ENCODE measurements at regions not wholly inside any gene's neighbourhood (a gene's known extent, or its start where the extent isn't known, plus 50 kb on each side); places are given as distances from the start of the nearest gene placed in this dataset.

GRCh38 chr12:9372202-9372601 lies 164.0 kb upstream of the PZP start:
- TF ChIP-seq CTCF (IDR thresholded peaks at IDR 0.05; ENCODE audit: low read depth, low read length) = peak; percentile 30
- H3K4me3 ChIP-seq = no peak overlapping the region
- H3K4me1 ChIP-seq (ENCODE audit: low read depth) = no peaks in the 10 kb centered on the region
- no peak overlapping the region for H3K27ac ChIP-seq
- H3K27me3 ChIP-seq = no peaks in the 10 kb centered on the region
- DNase-seq (ENCODE audit: low read depth in 1 of 2, low spot score in 1 of 2) = peak in 1 of 2 donors; percentile 21
- H3K9me3 ChIP-seq (ENCODE audit: low read depth) = no peaks in the 10 kb centered on the region
- no peaks in the 10 kb centered on the region for H3K36me3 ChIP-seq

GRCh38 chr12:9367828-9368227 lies 159.6 kb upstream of the PZP start:
- Histone ChIP-seq H3K4me3 (no peak overlapping the region), H3K36me3 (no peaks in the 10 kb centered on the region), H3K4me1 (ENCODE audit: low read depth) (no peaks in the 10 kb centered on the region), H3K9me3 (ENCODE audit: low read depth) (no peaks in the 10 kb centered on the region), H3K27ac (no peak overlapping the region), H3K27me3 (no peaks in the 10 kb centered on the region)
- no peak for TF ChIP-seq CTCF (IDR thresholded peaks at IDR 0.05; ENCODE audit: low read depth, low read length)
- DNase-seq (ENCODE audit: low read depth in 1 of 2, low spot score in 1 of 2) = peak in 1 of 2 donors; percentile 39

- DNase-seq (ENCODE audit: low read depth in 1 of 2, low spot score in 1 of 2) = no peak
- Histone ChIP-seq H3K36me3 (no peaks in the 10 kb centered on the region), H3K9me3 (ENCODE audit: low read depth) (no peaks in the 10 kb centered on the region), H3K4me3 (no peak overlapping the region), H3K27me3 (no peaks in the 10 kb centered on the region), H3K27ac (no peak overlapping the region), H3K4me1 (ENCODE audit: low read depth) (no peaks in the 10 kb centered on the region)
- no peak for TF ChIP-seq CTCF (IDR thresholded peaks at IDR 0.05; ENCODE audit: low read depth, low read length)
Observed at GRCh38 chr12:9367201-9367600, 159.0 kb upstream of the PZP start.

- Histone ChIP-seq H3K27me3 (no peaks in the 10 kb centered on the region), H3K36me3 (no peaks in the 10 kb centered on the region), H3K9me3 (ENCODE audit: low read depth) (no peaks in the 10 kb centered on the region), H3K27ac (no peak overlapping the region), H3K4me1 (ENCODE audit: low read depth) (no peaks in the 10 kb centered on the region), H3K4me3 (no peak overlapping the region)
- TF ChIP-seq CTCF (IDR thresholded peaks at IDR 0.05; ENCODE audit: low read depth, low read length) = no peak
- peak in 1 of 2 donors; percentile 37 for DNase-seq (ENCODE audit: low read depth in 1 of 2, low spot score in 1 of 2)
Observed at GRCh38 chr12:9365296-9365695, 157.1 kb upstream of the PZP start.

GRCh38 chr12:9364224-9365176 lies 156.3 kb upstream of the PZP start:
- H3K27ac ChIP-seq = no peak overlapping the region

More at GRCh38 chr12:9364224-9365176, 156.3 kb upstream of the PZP start:
- peak in 1 of 2 donors; percentile 59 for DNase-seq (ENCODE audit: low read depth in 1 of 2, low spot score in 1 of 2)
- no peaks in the 10 kb centered on the region for H3K27me3 ChIP-seq
- no peaks in the 10 kb centered on the region for H3K9me3 ChIP-seq (ENCODE audit: low read depth)
- no peaks in the 10 kb centered on the region for H3K36me3 ChIP-seq
- no peak for TF ChIP-seq CTCF (IDR thresholded peaks at IDR 0.05; ENCODE audit: low read depth, low read length)
- no peak overlapping the region for H3K4me3 ChIP-seq
- no peaks in the 10 kb centered on the region for H3K4me1 ChIP-seq (ENCODE audit: low read depth)

All from cardiac muscle cell (in vitro differentiated cells and primary cell).